H9 (cell line): ENCODE measurements at regions not wholly inside any gene's neighbourhood (a gene's known extent, or its start where the extent isn't known, plus 50 kb on each side); places are given as distances from the start of the nearest gene placed in this dataset.

Experiments
- DNase-seq: peaks from one replicate; pipeline ENCODE4 v3.0.0-alpha.2; 2017
- H2AFZ ChIP-seq: one replicate; pipeline ENCODE4 v1.6.1; 2013; ENCODE audit warnings: mild to moderate bottlenecking, low read length, control low read depth, moderate library complexity
- H2AK5ac ChIP-seq: 2 replicates; pipeline ENCODE4 v1.6.1; 2013; ENCODE audit warnings: low read length, control low read depth, mixed read lengths; ENCODE audit not compliant: insufficient read length
- H2BK120ac ChIP-seq: one replicate; pipeline ENCODE4 v1.6.1; 2013; ENCODE audit warnings: low read depth, mild to moderate bottlenecking, low read length, control low read depth, inconsistent platforms; ENCODE audit not compliant: poor library complexity, severe bottlenecking
- H2BK12ac ChIP-seq: 2 replicates; pipeline ENCODE4 v1.6.1; 2013; ENCODE audit warnings: low read length, control low read depth, mixed read lengths, low read depth; ENCODE audit not compliant: insufficient read length
- H2BK15ac ChIP-seq: 2 replicates; pipeline ENCODE4 v1.6.1; 2013; ENCODE audit warnings: low read depth, low read length, control low read depth
- H2BK20ac ChIP-seq: one replicate; pipeline ENCODE4 v1.6.1; 2013; ENCODE audit warnings: low read depth, mild to moderate bottlenecking, low read length, control low read depth, inconsistent platforms; ENCODE audit not compliant: poor library complexity, severe bottlenecking
- H2BK5ac ChIP-seq: 2 replicates; pipeline ENCODE4 v1.6.1; 2013; ENCODE audit warnings: low read length, control low read depth, mixed read lengths; ENCODE audit not compliant: insufficient read length
- H3K14ac ChIP-seq: 2 replicates; pipeline ENCODE4 v1.6.1; 2013; ENCODE audit warnings: low read length, control low read depth; ENCODE audit not compliant: insufficient read depth
- H3K18ac ChIP-seq: 2 replicates; pipeline ENCODE4 v1.6.1; 2013; ENCODE audit warnings: low read depth, mild to moderate bottlenecking, mixed read lengths, low read length, control low read depth; ENCODE audit not compliant: insufficient read length
- H3K23ac ChIP-seq: 2 replicates; pipeline ENCODE4 v1.6.1; 2013; ENCODE audit warnings: low read length, control low read depth, mixed read lengths, low read depth; ENCODE audit not compliant: insufficient read length
- H3K23me2 ChIP-seq: 2 replicates; pipeline ENCODE4 v1.6.1; 2013; ENCODE audit warnings: low read depth, mild to moderate bottlenecking, mixed read lengths, low read length, control low read depth; ENCODE audit not compliant: insufficient read length, poor library complexity, severe bottlenecking
- H3K27ac ChIP-seq: 2 replicates; pipeline ENCODE4 v1.5.1; 2013; ENCODE audit warnings: low read length, control low read depth, mixed read lengths, low read depth; ENCODE audit not compliant: insufficient read length
- H3K27me3 ChIP-seq: 2 replicates; pipeline ENCODE4 v1.6.1; 2013; ENCODE audit warnings: low read length, control low read depth, inconsistent platforms; ENCODE audit not compliant: insufficient read depth
- H3K4ac ChIP-seq: 2 replicates; pipeline ENCODE4 v1.6.1; 2013; ENCODE audit warnings: low read depth, mild to moderate bottlenecking, control low read depth, inconsistent platforms, low read length, moderate library complexity
- H3K4me1 ChIP-seq: 2 replicates; pipeline ENCODE4 v1.6.1; 2013; ENCODE audit warnings: low read length, control low read depth, inconsistent platforms; ENCODE audit not compliant: insufficient read depth
- H3K4me2 ChIP-seq: 2 replicates; pipeline ENCODE4 v1.6.1; 2013; ENCODE audit warnings: low read length, control low read depth, mixed read lengths; ENCODE audit not compliant: insufficient read length, insufficient read depth
- H3K56ac ChIP-seq: 2 replicates; pipeline ENCODE4 v1.6.1; 2013; ENCODE audit warnings: low read depth, mild to moderate bottlenecking, mixed read lengths, low read length, control low read depth; ENCODE audit not compliant: insufficient read length
- H3K79me1 ChIP-seq: 2 replicates; pipeline ENCODE4 v1.6.1; 2013; ENCODE audit warnings: low read depth, mild to moderate bottlenecking, moderate library complexity, low read length, control low read depth, inconsistent platforms; ENCODE audit not compliant: insufficient read depth, poor library complexity, severe bottlenecking
- H3K79me2 ChIP-seq: 2 replicates; pipeline ENCODE4 v1.6.1; 2013; ENCODE audit warnings: low read length, control low read depth, inconsistent platforms; ENCODE audit not compliant: insufficient read depth
- H3K9ac ChIP-seq: 2 replicates; pipeline ENCODE4 v1.6.1; 2013; ENCODE audit warnings: low read length, control low read depth, mixed read lengths; ENCODE audit not compliant: insufficient read length; ENCODE audit errors: extremely low read depth
- H3K9me3 ChIP-seq: one replicate; pipeline ENCODE4 v1.6.1; 2013; ENCODE audit warnings: low read depth, low read length, inconsistent platforms; ENCODE audit not compliant: control insufficient read depth
- H3T11ph ChIP-seq: one replicate; pipeline ENCODE4 v1.6.1; 2013; ENCODE audit warnings: mild to moderate bottlenecking, low read length, control low read depth, inconsistent platforms
- H4K20me1 ChIP-seq: one replicate; pipeline ENCODE4 v1.6.1; 2013; ENCODE audit not compliant: control insufficient read depth, insufficient read length, insufficient read depth
- H4K5ac ChIP-seq: 2 replicates; pipeline ENCODE4 v1.6.1; 2013; ENCODE audit warnings: low read depth, mild to moderate bottlenecking, mixed read lengths, low read length, control low read depth; ENCODE audit not compliant: insufficient read length
- H4K8ac ChIP-seq: replicated peaks from 2 replicates; pipeline ENCODE4 v1.6.1; 2013; ENCODE audit warnings: low read length, control low read depth, mixed read lengths, low read depth; ENCODE audit not compliant: insufficient read length
- H4K91ac ChIP-seq: 2 replicates; pipeline ENCODE4 v1.6.1; 2013; ENCODE audit warnings: low read depth, mild to moderate bottlenecking, moderate library complexity, mixed read lengths, low read length, control low read depth; ENCODE audit not compliant: insufficient read length
- H3K27ac Mint-ChIP-seq, 3 experiments: 2 replicates in 2 of 3; 3 replicates in 1 of 3; pipeline ENCODE4 v1.8.0; 2020 to 2021; ENCODE audit warnings: mixed read lengths in 3 of 3, mild to moderate bottlenecking in 1 of 3, moderate library complexity in 1 of 3
- H3K27me3 Mint-ChIP-seq: 2 replicates; pipeline ENCODE4 v1.8.0; 2021; ENCODE audit warnings: low read depth, mild to moderate bottlenecking, moderate library complexity, mixed read lengths
- H3K36me3 Mint-ChIP-seq, 3 experiments: 2 replicates in 2 of 3; 3 replicates in 1 of 3; pipeline ENCODE4 v1.8.0; 2020 to 2021; ENCODE audit warnings: low read depth in 3 of 3, mixed read lengths in 3 of 3; ENCODE audit not compliant: insufficient read depth in 1 of 3
- H3K4me1 Mint-ChIP-seq, 2 experiments: 2 replicates each; pipeline ENCODE4 v1.8.0; 2020; ENCODE audit warnings: mixed read lengths in 2 of 2
- H3K4me3 Mint-ChIP-seq, 2 experiments: 2 replicates in 1 of 2; 3 replicates in 1 of 2; pipeline ENCODE4 v1.8.0; 2020 to 2021; ENCODE audit warnings: mild to moderate bottlenecking in 2 of 2, mixed read lengths in 2 of 2, moderate library complexity in 1 of 2
- H3K9me3 Mint-ChIP-seq, 2 experiments: 2 replicates in 1 of 2; 3 replicates in 1 of 2; pipeline ENCODE4 v1.8.0; 2020; ENCODE audit warnings: mild to moderate bottlenecking in 2 of 2, mixed read lengths in 2 of 2, moderate library complexity in 1 of 2
- WGBS: extraction: QIAGEN DNeasy Blood & Tissue Kit; methylation state at CpG from one replicate; pipeline ENCODE4 v1.1.7; 2013; ENCODE audit warnings: missing lambda C conversion rate, low lambda C conversion rate, mixed read lengths; ENCODE audit not compliant: insufficient read length; ENCODE audit errors: extremely low coverage; 5-methylcytosine and 5-hydroxymethylcytosine counted together
- TF ChIP-seq, protein P1 (sequence below): fragments of 200-600 bp; sonication (generic); conservative IDR thresholded peaks from 3 replicates; pipeline ENCODE4 v1.8.0; 2021; ENCODE audit warnings: antibody characterized with exemption, mild to moderate bottlenecking

DNA sequence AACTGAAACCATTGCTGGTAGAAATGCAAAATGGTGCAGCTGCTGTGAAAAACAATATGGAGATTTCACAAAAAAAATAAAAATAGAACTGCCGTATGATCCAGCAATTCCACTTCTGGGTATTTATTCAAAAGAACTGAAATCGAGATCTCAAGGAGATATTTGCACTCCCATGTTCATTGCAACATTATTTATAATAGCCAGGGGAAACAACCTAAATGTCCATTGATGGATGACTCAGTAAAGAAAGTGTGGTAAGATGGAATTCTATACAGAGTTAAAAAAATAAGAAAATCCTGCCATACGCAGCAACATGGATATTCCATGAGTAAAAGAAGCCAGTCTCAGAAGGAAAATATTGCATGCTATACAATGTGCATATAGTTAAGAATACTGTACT, 290.6 kb upstream of the GHITM start:
- H2BK15ac ChIP-seq = no peak overlapping the region
- H3T11ph ChIP-seq = no peak overlapping the region
- no peak overlapping the region for H4K8ac ChIP-seq
- H3K23me2 ChIP-seq = no peaks in the 10 kb centered on the region
- no peaks in the 10 kb centered on the region for H4K20me1 ChIP-seq
- no CpG with 5 or more reads among the region's 3 CpGs for WGBS
- H3K79me1 ChIP-seq = no peaks in the 10 kb centered on the region
- H3K4ac ChIP-seq = no peak overlapping the region
- Mint-ChIP-seq H3K27me3 (no peaks in the 10 kb centered on the region), H3K27ac (no peak overlapping the region), H3K4me3 (no peak overlapping the region), H3K4me1 (no peaks in the 10 kb centered on the region), H3K9me3 (peaks cover 3 to 10% of the 10 kb centered on the region in 2 experiments; a peak in 2 of 5 replicates), H3K36me3 (no peaks in the 10 kb centered on the region)
- H3K27ac ChIP-seq = no peak overlapping the region
- TF ChIP-seq, protein P1, sequence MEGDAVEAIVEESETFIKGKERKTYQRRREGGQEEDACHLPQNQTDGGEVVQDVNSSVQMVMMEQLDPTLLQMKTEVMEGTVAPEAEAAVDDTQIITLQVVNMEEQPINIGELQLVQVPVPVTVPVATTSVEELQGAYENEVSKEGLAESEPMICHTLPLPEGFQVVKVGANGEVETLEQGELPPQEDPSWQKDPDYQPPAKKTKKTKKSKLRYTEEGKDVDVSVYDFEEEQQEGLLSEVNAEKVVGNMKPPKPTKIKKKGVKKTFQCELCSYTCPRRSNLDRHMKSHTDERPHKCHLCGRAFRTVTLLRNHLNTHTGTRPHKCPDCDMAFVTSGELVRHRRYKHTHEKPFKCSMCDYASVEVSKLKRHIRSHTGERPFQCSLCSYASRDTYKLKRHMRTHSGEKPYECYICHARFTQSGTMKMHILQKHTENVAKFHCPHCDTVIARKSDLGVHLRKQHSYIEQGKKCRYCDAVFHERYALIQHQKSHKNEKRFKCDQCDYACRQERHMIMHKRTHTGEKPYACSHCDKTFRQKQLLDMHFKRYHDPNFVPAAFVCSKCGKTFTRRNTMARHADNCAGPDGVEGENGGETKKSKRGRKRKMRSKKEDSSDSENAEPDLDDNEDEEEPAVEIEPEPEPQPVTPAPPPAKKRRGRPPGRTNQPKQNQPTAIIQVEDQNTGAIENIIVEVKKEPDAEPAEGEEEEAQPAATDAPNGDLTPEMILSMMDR = no peak
- no peaks in the 10 kb centered on the region for H3K9me3 ChIP-seq
- no peak overlapping the region for H2BK20ac ChIP-seq
- H3K4me1 ChIP-seq = no peaks in the 10 kb centered on the region
- H2BK5ac ChIP-seq = no peak overlapping the region
- H3K79me2 ChIP-seq = no peaks in the 10 kb centered on the region
- no peak overlapping the region for H2BK120ac ChIP-seq
- no peak overlapping the region for H3K9ac ChIP-seq
- H3K4me2 ChIP-seq = no peak overlapping the region
- H3K18ac ChIP-seq = no peak overlapping the region
- H2AK5ac ChIP-seq = no peak overlapping the region
- no peaks in the 10 kb centered on the region for H3K27me3 ChIP-seq
- no peak overlapping the region for H3K23ac ChIP-seq
- no peak overlapping the region for H2AFZ ChIP-seq
- no peak overlapping the region for H3K14ac ChIP-seq
- H3K56ac ChIP-seq = no peak overlapping the region
- H4K91ac ChIP-seq = no peak overlapping the region
- H2BK12ac ChIP-seq = no peak overlapping the region
- H4K5ac ChIP-seq = no peak overlapping the region
- DNase-seq = no peak
